Sciatic nerve (tissue), 2 donors: ENCODE measurements at regions not wholly inside any gene's neighbourhood (a gene's known extent, or its start where the extent isn't known, plus 50 kb on each side); places are given as distances from the start of the nearest gene placed in this dataset.
A peak's percentile ranks its signal among the peaks of the same experiment; 100 is the strongest.

Experiments used
- ATAC-seq: fragments of 200-7000 bp; cut with Tn5 transposase; one replicate; pipeline ENCODE4 v1.9.1; 2020; ENCODE audit warnings: mild to moderate bottlenecking, moderate library complexity
- DNase-seq: peaks from one replicate; pipeline ENCODE4 v3.0.0-alpha.2; 2020; ENCODE audit warnings: low spot score
- intact Hi-C: fragments of 100-400 bp; cut with DNase I; formaldehyde crosslinking; loops from one replicate; pipeline ENCODE4 v1.14.2; 2022
- donor health status: DM: no; HTN: no; CAD: no.
- donor health status: DM: no; HTN: no; CAD: no.

- intact Hi-C loops: no loop called here
- DNase-seq: no peak
These were observed 125.3 kb upstream of the GPC6 start for GRCh38 chr13:93101226-93101734.

DNA sequence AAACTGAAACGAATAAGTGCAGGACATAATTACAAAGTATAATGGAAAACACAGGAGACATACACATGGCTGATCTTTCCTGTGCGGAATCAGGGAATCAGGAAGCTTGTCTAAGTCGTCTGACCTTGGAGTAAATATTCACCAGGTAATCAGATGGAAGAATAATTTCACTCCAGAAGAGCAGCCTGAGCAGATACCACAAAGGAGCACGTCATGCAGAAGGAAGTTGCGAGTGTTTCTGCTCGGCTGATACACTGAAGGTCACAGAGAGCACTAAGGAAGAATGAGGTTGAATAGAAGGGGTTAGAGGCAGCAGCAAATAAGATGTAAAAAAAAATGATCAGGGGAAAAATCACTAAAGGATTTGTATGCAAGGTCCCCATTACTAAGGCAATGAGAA lies 122.3 kb upstream of the GPC6 start:
- intact Hi-C loops: no loop called here
- ATAC-seq (no peak), DNase-seq (no peak)

More at GRCh38 chr13:93101226-93101734, 125.3 kb upstream of the GPC6 start:
- no peak for ATAC-seq

GRCh38 chr13:93108111-93108601 lies 118.5 kb upstream of the GPC6 start:
- no peak for ATAC-seq
- intact Hi-C loops: no loop called here
- no peak for DNase-seq

- ATAC-seq: no peak
- intact Hi-C loops: no loop called here
These were observed 109.8 kb upstream of the GPC6 start for GRCh38 chr13:93116809-93117208.

GRCh38 chr13:93118081-93118615 lies 108.5 kb upstream of the GPC6 start:
- intact Hi-C loops: no loop called here
- ATAC-seq: no peak
- no peak for DNase-seq

More at GRCh38 chr13:93116809-93117208, 109.8 kb upstream of the GPC6 start:
- DNase-seq: no peak

GRCh38 chr13:93140912-93141311 lies 85.7 kb upstream of the GPC6 start:
- ATAC-seq (no peak), DNase-seq (no peak)
- intact Hi-C loops: no loop called here

GRCh38 chr13:93144031-93144430 lies 82.6 kb upstream of the GPC6 start:
- intact Hi-C loops: no loop called here
- DNase-seq (no peak), ATAC-seq (no peak)

DNA sequence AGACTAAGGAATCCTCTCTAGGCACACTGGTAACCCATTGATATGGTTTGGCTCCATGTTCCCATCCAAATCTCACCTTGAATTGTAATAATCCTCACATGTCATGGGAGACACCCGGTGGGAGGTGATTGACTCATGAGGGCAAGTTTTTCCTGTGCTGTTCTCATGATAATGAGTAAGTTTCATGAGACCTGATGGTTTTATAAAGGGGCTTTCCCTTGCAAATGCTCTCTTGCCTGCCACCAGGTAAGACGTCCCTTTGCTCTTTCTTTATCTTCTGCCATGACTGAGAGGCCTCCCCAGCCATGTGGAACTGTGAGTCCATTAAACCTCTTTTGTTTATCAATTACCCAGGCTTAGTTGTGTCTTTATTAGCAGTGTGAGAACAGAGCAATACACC lies 81.4 kb upstream of the GPC6 start:
- ATAC-seq (no peak), DNase-seq (no peak)
- intact Hi-C loops: no loop called here

- ATAC-seq: no peak
- intact Hi-C loops: no loop called here
- no peak for DNase-seq
These were observed 79.9 kb upstream of the GPC6 start for GRCh38 chr13:93146584-93147297.

- intact Hi-C loops: no loop called here
- DNase-seq: no peak
- ATAC-seq: no peak
These were observed 79.3 kb upstream of the GPC6 start for GRCh38 chr13:93147298-93147645.

GRCh38 chr13:93147946-93148345 lies 78.7 kb upstream of the GPC6 start:
- no peak for DNase-seq
- ATAC-seq: no peak
- intact Hi-C loops: no loop called here

GRCh38 chr13:93151277-93151676 lies 75.3 kb upstream of the GPC6 start:
- no peak for DNase-seq
- peak; percentile 62 for ATAC-seq
- intact Hi-C loops: no loop called here

- DNase-seq: no peak
- ATAC-seq: no peak
- intact Hi-C loops: no loop called here
These were observed 68.0 kb upstream of the GPC6 start for GRCh38 chr13:93158565-93158964.

GRCh38 chr13:93169980-93170379 lies 56.6 kb upstream of the GPC6 start:
- DNase-seq (no peak), ATAC-seq (no peak)
- intact Hi-C loops: no loop called here

GRCh38 chr13:93172109-93172508 lies 54.5 kb upstream of the GPC6 start:
- ATAC-seq: no peak
- DNase-seq: no peak
- intact Hi-C loops: no loop called here

DNA sequence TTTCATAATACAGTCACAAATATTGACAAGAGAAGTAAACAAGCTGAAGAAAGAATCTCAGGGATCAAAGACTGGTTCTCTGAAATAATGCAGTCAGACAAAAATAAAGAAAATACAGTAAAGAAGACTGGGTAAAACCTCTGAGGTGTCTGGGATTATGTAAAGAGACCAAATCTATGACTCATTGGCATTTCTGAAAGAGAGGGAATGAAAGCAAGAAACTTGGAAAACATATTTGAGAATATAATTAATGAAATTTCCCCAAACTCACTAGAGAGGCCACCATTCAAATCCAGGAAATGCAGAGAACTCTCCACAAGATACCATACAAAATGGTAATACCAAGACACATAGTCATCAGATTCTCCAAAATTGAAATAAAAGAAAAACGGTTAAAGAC lies 53.0 kb upstream of the GPC6 start:
- no peak for ATAC-seq
- no peak for DNase-seq
- intact Hi-C loops: no loop called here

DNA sequence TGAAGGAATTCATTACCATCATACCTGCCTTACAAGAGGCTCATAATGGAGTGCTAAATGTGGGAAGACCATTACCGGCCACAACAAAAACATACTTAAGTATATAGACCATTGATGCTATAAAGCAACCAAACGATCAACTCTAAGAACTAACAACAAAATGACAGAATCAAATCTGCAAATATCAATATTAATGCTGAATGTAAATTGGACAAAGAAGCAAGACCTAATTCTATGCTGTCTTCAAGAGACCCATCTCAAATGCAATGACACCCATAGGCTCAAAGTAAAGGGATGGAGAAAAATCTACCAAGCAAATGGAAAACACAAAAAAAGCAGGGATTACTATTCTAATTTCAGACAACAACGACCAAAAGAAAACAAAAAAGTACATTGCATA lies 52.3 kb upstream of the GPC6 start:
- no peak for ATAC-seq
- DNase-seq: no peak
- intact Hi-C loops: no loop called here
